Gastroesophageal sphincter (tissue), 3 donors: ENCODE measurements at regions not wholly inside any gene's neighbourhood (a gene's known extent, or its start where the extent isn't known, plus 50 kb on each side); places are given as distances from the start of the nearest gene placed in this dataset.

Source experiments
- POLR2A ChIP-seq, 2 donors: fragments of 450-650 bp; IDR thresholded peaks; one replicate each; pipeline ENCODE4 v1.6.1; 2017; ENCODE audit warnings: antibody characterized with exemption in 2 of 2, mild to moderate bottlenecking in 2 of 2, moderate library complexity in 1 of 2
- POLR2AphosphoS5 ChIP-seq: sonication (generic); formaldehyde crosslinking; IDR thresholded peaks from one replicate; pipeline ENCODE4 v1.6.1; 2017; ENCODE audit warnings: antibody characterized with exemption
- TF ChIP-seq, protein P1 (sequence below), 4 experiments: fragments of 200-600 bp in 2 of 4; fragments of 450-650 bp in 2 of 4; sonication (generic) in 1 of 4; IDR thresholded peaks; one replicate each; pipeline ENCODE4 v1.5.1; 2017 to 2019; ENCODE audit warnings: antibody characterized with exemption in 4 of 4, mild to moderate bottlenecking in 2 of 4, moderate library complexity in 2 of 4

- TF ChIP-seq, protein P1, sequence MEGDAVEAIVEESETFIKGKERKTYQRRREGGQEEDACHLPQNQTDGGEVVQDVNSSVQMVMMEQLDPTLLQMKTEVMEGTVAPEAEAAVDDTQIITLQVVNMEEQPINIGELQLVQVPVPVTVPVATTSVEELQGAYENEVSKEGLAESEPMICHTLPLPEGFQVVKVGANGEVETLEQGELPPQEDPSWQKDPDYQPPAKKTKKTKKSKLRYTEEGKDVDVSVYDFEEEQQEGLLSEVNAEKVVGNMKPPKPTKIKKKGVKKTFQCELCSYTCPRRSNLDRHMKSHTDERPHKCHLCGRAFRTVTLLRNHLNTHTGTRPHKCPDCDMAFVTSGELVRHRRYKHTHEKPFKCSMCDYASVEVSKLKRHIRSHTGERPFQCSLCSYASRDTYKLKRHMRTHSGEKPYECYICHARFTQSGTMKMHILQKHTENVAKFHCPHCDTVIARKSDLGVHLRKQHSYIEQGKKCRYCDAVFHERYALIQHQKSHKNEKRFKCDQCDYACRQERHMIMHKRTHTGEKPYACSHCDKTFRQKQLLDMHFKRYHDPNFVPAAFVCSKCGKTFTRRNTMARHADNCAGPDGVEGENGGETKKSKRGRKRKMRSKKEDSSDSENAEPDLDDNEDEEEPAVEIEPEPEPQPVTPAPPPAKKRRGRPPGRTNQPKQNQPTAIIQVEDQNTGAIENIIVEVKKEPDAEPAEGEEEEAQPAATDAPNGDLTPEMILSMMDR (IDR thresholded peaks at IDR 0.05) = no peak
- no peak for TF ChIP-seq POLR2A (IDR thresholded peaks at IDR 0.05)
- no peak for TF ChIP-seq POLR2AphosphoS5
These were observed 364.1 kb downstream of the PRELID2 start for GRCh38 chr5:145471026-145471425.
